ENCODE measurements at regions not wholly inside any gene's neighbourhood (a gene's known extent, or its start where the extent isn't known, plus 50 kb on each side); places are given as distances from the start of the nearest gene placed in this dataset.

GRCh38 chr13:58594747-58595600 is 963.4 kb downstream of the PCDH17 start:
- TF ChIP-seq POLR2A (IDR thresholded peaks at IDR 0.05) (no peak), CTCF (IDR thresholded peaks at IDR 0.05) (no peak), POLR2AphosphoS5 (IDR thresholded peaks at IDR 0.05) (no peak), EP300 (IDR thresholded peaks at IDR 0.05) (no peak)

All from gastroesophageal sphincter (tissue), 3 donors.